ENCODE measurements at regions not wholly inside any gene's neighbourhood (a gene's known extent, or its start where the extent isn't known, plus 50 kb on each side); places are given as distances from the start of the nearest gene placed in this dataset.

GRCh38 chr2:8154270-8154669 lies 527.6 kb upstream of the ID2 start:
- Histone ChIP-seq H3K27me3 (ENCODE audit: control insufficient read depth in 2 of 2, insufficient read depth in 2 of 2, low read length in 2 of 2) (no peaks in the 10 kb centered on the region), H3K4me3 (ENCODE audit: low read length in 2 of 2) (no peak overlapping the region), H3K4me1 (ENCODE audit: control insufficient read depth in 2 of 2, insufficient read depth in 2 of 2, low read length in 2 of 2) (no peaks in the 10 kb centered on the region), H3K27ac (ENCODE audit: low read depth in 2 of 2, low read length in 2 of 2) (no peak overlapping the region), H3K36me3 (ENCODE audit: control insufficient read depth in 2 of 2, insufficient read depth in 2 of 2, low read length in 2 of 2) (no peaks in the 10 kb centered on the region), H3K9me3 (ENCODE audit: control insufficient read depth in 2 of 2, low read length in 2 of 2) (no peaks in the 10 kb centered on the region), H3K9ac (ENCODE audit: low read depth in 1 of 2, low read length in 2 of 2) (no peak overlapping the region)

GRCh38 chr2:8154936-8155335 lies 526.9 kb upstream of the ID2 start:
- Histone ChIP-seq H3K9me3 (ENCODE audit: control insufficient read depth in 2 of 2, low read length in 2 of 2) (no peaks in the 10 kb centered on the region), H3K36me3 (ENCODE audit: control insufficient read depth in 2 of 2, insufficient read depth in 2 of 2, low read length in 2 of 2) (no peaks in the 10 kb centered on the region), H3K4me3 (ENCODE audit: low read length in 2 of 2) (no peak overlapping the region), H3K4me1 (ENCODE audit: control insufficient read depth in 2 of 2, insufficient read depth in 2 of 2, low read length in 2 of 2) (no peaks in the 10 kb centered on the region), H3K27ac (ENCODE audit: low read depth in 2 of 2, low read length in 2 of 2) (no peak overlapping the region), H3K27me3 (ENCODE audit: control insufficient read depth in 2 of 2, insufficient read depth in 2 of 2, low read length in 2 of 2) (no peaks in the 10 kb centered on the region), H3K9ac (ENCODE audit: low read depth in 1 of 2, low read length in 2 of 2) (no peak overlapping the region)

- no peak overlapping the region for H3K4me3 ChIP-seq (ENCODE audit: low read length in 2 of 2)
- H3K9me3 ChIP-seq (ENCODE audit: control insufficient read depth in 2 of 2, low read length in 2 of 2), result no peaks in the 10 kb centered on the region
- H3K27ac ChIP-seq (ENCODE audit: low read depth in 2 of 2, low read length in 2 of 2), result no peak overlapping the region
- H3K9ac ChIP-seq (ENCODE audit: low read depth in 1 of 2, low read length in 2 of 2), result no peak overlapping the region
- no peaks in the 10 kb centered on the region for H3K4me1 ChIP-seq (ENCODE audit: control insufficient read depth in 2 of 2, insufficient read depth in 2 of 2, low read length in 2 of 2)
- H3K27me3 ChIP-seq (ENCODE audit: control insufficient read depth in 2 of 2, insufficient read depth in 2 of 2, low read length in 2 of 2), result no peaks in the 10 kb centered on the region
- H3K36me3 ChIP-seq (ENCODE audit: control insufficient read depth in 2 of 2, insufficient read depth in 2 of 2, low read length in 2 of 2), result no peaks in the 10 kb centered on the region
These were observed 524.0 kb upstream of the ID2 start for GRCh38 chr2:8157621-8158430.

- Histone ChIP-seq H3K27me3 (ENCODE audit: control insufficient read depth in 2 of 2, insufficient read depth in 2 of 2, low read length in 2 of 2) (no peaks in the 10 kb centered on the region), H3K27ac (ENCODE audit: low read depth in 2 of 2, low read length in 2 of 2) (no peak overlapping the region), H3K9me3 (ENCODE audit: control insufficient read depth in 2 of 2, low read length in 2 of 2) (no peaks in the 10 kb centered on the region), H3K9ac (ENCODE audit: low read depth in 1 of 2, low read length in 2 of 2) (no peak overlapping the region), H3K4me1 (ENCODE audit: control insufficient read depth in 2 of 2, insufficient read depth in 2 of 2, low read length in 2 of 2) (no peaks in the 10 kb centered on the region), H3K4me3 (ENCODE audit: low read length in 2 of 2) (no peak overlapping the region), H3K36me3 (ENCODE audit: control insufficient read depth in 2 of 2, insufficient read depth in 2 of 2, low read length in 2 of 2) (no peaks in the 10 kb centered on the region)
These were observed 523.1 kb upstream of the ID2 start for GRCh38 chr2:8158711-8159110.

GRCh38 chr2:8159211-8159965 lies 522.5 kb upstream of the ID2 start:
- Histone ChIP-seq H3K27me3 (ENCODE audit: control insufficient read depth in 2 of 2, insufficient read depth in 2 of 2, low read length in 2 of 2) (no peaks in the 10 kb centered on the region), H3K9ac (ENCODE audit: low read depth in 1 of 2, low read length in 2 of 2) (no peak overlapping the region), H3K27ac (ENCODE audit: low read depth in 2 of 2, low read length in 2 of 2) (no peak overlapping the region), H3K9me3 (ENCODE audit: control insufficient read depth in 2 of 2, low read length in 2 of 2) (no peaks in the 10 kb centered on the region), H3K36me3 (ENCODE audit: control insufficient read depth in 2 of 2, insufficient read depth in 2 of 2, low read length in 2 of 2) (no peaks in the 10 kb centered on the region), H3K4me3 (ENCODE audit: low read length in 2 of 2) (no peak overlapping the region), H3K4me1 (ENCODE audit: control insufficient read depth in 2 of 2, insufficient read depth in 2 of 2, low read length in 2 of 2) (no peaks in the 10 kb centered on the region)

- H3K9ac ChIP-seq (ENCODE audit: low read depth in 1 of 2, low read length in 2 of 2), result no peak overlapping the region
- H3K27ac ChIP-seq (ENCODE audit: low read depth in 2 of 2, low read length in 2 of 2), result no peak overlapping the region
- H3K27me3 ChIP-seq (ENCODE audit: control insufficient read depth in 2 of 2, insufficient read depth in 2 of 2, low read length in 2 of 2), result no peaks in the 10 kb centered on the region
- H3K36me3 ChIP-seq (ENCODE audit: control insufficient read depth in 2 of 2, insufficient read depth in 2 of 2, low read length in 2 of 2), result no peaks in the 10 kb centered on the region
- no peaks in the 10 kb centered on the region for H3K4me1 ChIP-seq (ENCODE audit: control insufficient read depth in 2 of 2, insufficient read depth in 2 of 2, low read length in 2 of 2)
- no peaks in the 10 kb centered on the region for H3K9me3 ChIP-seq (ENCODE audit: control insufficient read depth in 2 of 2, low read length in 2 of 2)
- no peak overlapping the region for H3K4me3 ChIP-seq (ENCODE audit: low read length in 2 of 2)
These were observed 521.8 kb upstream of the ID2 start for GRCh38 chr2:8159966-8160603.

- no peak overlapping the region for H3K4me3 ChIP-seq (ENCODE audit: low read length in 2 of 2)
- H3K9me3 ChIP-seq (ENCODE audit: control insufficient read depth in 2 of 2, low read length in 2 of 2), result no peaks in the 10 kb centered on the region
- H3K36me3 ChIP-seq (ENCODE audit: control insufficient read depth in 2 of 2, insufficient read depth in 2 of 2, low read length in 2 of 2), result no peaks in the 10 kb centered on the region
- no peak overlapping the region for H3K27ac ChIP-seq (ENCODE audit: low read depth in 2 of 2, low read length in 2 of 2)
- H3K4me1 ChIP-seq (ENCODE audit: control insufficient read depth in 2 of 2, insufficient read depth in 2 of 2, low read length in 2 of 2), result no peaks in the 10 kb centered on the region
- no peaks in the 10 kb centered on the region for H3K27me3 ChIP-seq (ENCODE audit: control insufficient read depth in 2 of 2, insufficient read depth in 2 of 2, low read length in 2 of 2)
- H3K9ac ChIP-seq (ENCODE audit: low read depth in 1 of 2, low read length in 2 of 2), result no peak overlapping the region
These were observed 520.9 kb upstream of the ID2 start for GRCh38 chr2:8160959-8161358.

GRCh38 chr2:8162552-8162951 lies 519.3 kb upstream of the ID2 start:
- H3K4me3 ChIP-seq (ENCODE audit: low read length in 2 of 2), result no peak overlapping the region
- no peaks in the 10 kb centered on the region for H3K9me3 ChIP-seq (ENCODE audit: control insufficient read depth in 2 of 2, low read length in 2 of 2)
- H3K27me3 ChIP-seq (ENCODE audit: control insufficient read depth in 2 of 2, insufficient read depth in 2 of 2, low read length in 2 of 2), result no peaks in the 10 kb centered on the region
- H3K4me1 ChIP-seq (ENCODE audit: control insufficient read depth in 2 of 2, insufficient read depth in 2 of 2, low read length in 2 of 2), result no peaks in the 10 kb centered on the region
- peak overlapping the region in 1 of 2 donors; percentile 27 for H3K27ac ChIP-seq (ENCODE audit: low read depth in 2 of 2, low read length in 2 of 2)
- no peaks in the 10 kb centered on the region for H3K36me3 ChIP-seq (ENCODE audit: control insufficient read depth in 2 of 2, insufficient read depth in 2 of 2, low read length in 2 of 2)
- no peak overlapping the region for H3K9ac ChIP-seq (ENCODE audit: low read depth in 1 of 2, low read length in 2 of 2)

GRCh38 chr2:8165550-8165949 lies 516.3 kb upstream of the ID2 start:
- no peaks in the 10 kb centered on the region for H3K9me3 ChIP-seq (ENCODE audit: control insufficient read depth in 2 of 2, low read length in 2 of 2)
- H3K36me3 ChIP-seq (ENCODE audit: control insufficient read depth in 2 of 2, insufficient read depth in 2 of 2, low read length in 2 of 2), result no peaks in the 10 kb centered on the region
- H3K27me3 ChIP-seq (ENCODE audit: control insufficient read depth in 2 of 2, insufficient read depth in 2 of 2, low read length in 2 of 2), result no peaks in the 10 kb centered on the region
- H3K4me3 ChIP-seq (ENCODE audit: low read length in 2 of 2), result no peak overlapping the region
- H3K4me1 ChIP-seq (ENCODE audit: control insufficient read depth in 2 of 2, insufficient read depth in 2 of 2, low read length in 2 of 2), result no peaks in the 10 kb centered on the region
- no peak overlapping the region for H3K27ac ChIP-seq (ENCODE audit: low read depth in 2 of 2, low read length in 2 of 2)
- no peak overlapping the region for H3K9ac ChIP-seq (ENCODE audit: low read depth in 1 of 2, low read length in 2 of 2)

- no peaks in the 10 kb centered on the region for H3K36me3 ChIP-seq (ENCODE audit: control insufficient read depth in 2 of 2, insufficient read depth in 2 of 2, low read length in 2 of 2)
- H3K4me1 ChIP-seq (ENCODE audit: control insufficient read depth in 2 of 2, insufficient read depth in 2 of 2, low read length in 2 of 2), result no peaks in the 10 kb centered on the region
- no peak overlapping the region for H3K9ac ChIP-seq (ENCODE audit: low read depth in 1 of 2, low read length in 2 of 2)
- no peaks in the 10 kb centered on the region for H3K27me3 ChIP-seq (ENCODE audit: control insufficient read depth in 2 of 2, insufficient read depth in 2 of 2, low read length in 2 of 2)
- no peak overlapping the region for H3K4me3 ChIP-seq (ENCODE audit: low read length in 2 of 2)
- H3K27ac ChIP-seq (ENCODE audit: low read depth in 2 of 2, low read length in 2 of 2), result no peak overlapping the region
- no peaks in the 10 kb centered on the region for H3K9me3 ChIP-seq (ENCODE audit: control insufficient read depth in 2 of 2, low read length in 2 of 2)
These were observed 513.7 kb upstream of the ID2 start for GRCh38 chr2:8168022-8168717.
